Suppressor macrophage treated with lipopolysaccharide for 1 hour (primary cell): ENCODE measurements at regions not wholly inside any gene's neighbourhood (a gene's known extent, or its start where the extent isn't known, plus 50 kb on each side); places are given as distances from the start of the nearest gene placed in this dataset.
"Not testable (repeated sequence)": the region's sequence is repeated elsewhere in the genome, so short reads cannot be mapped to it uniquely, and the experiment has no call there.

Experiments
- DNase-seq, 3 donors: peaks; one replicate each; pipeline ENCODE4 v3.0.0-alpha.2; 2020 to 2022

GRCh38 chr6:11885159-11885558 lies 106.6 kb upstream of the ADTRP start:
- DNase-seq: no peak

- not testable (repeated sequence) for DNase-seq
These were observed 104.9 kb upstream of the ADTRP start for GRCh38 chr6:11883471-11883870.

- DNase-seq: not testable (repeated sequence)
These were observed 101.6 kb upstream of the ADTRP start for GRCh38 chr6:11880156-11880555.

GRCh38 chr6:11878735-11879134 lies 100.1 kb upstream of the ADTRP start:
- no peak for DNase-seq

DNA sequence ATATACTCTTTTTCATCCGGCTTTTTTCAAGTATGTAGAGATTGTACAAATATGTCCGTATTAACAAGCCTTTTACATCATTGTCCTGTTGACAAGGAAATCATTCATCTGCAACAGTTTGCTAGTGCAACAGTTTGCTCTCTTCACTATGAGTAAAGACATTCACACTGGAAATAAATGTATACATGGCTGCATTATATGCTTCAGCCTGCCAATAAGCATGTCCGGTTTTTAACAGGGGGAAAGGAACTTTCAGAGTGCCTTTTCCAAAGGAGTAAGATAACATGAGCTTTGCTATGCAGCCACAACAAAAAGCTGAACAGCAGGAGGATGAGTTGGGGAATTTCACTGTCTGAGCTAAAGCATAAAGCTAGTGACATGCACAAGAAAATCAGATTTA lies 99.4 kb upstream of the ADTRP start:
- DNase-seq: no peak

GRCh38 chr6:11876934-11877433 lies 98.4 kb upstream of the ADTRP start:
- DNase-seq: no peak

GRCh38 chr6:11875325-11876109 lies 96.9 kb upstream of the ADTRP start:
- no peak for DNase-seq

DNA sequence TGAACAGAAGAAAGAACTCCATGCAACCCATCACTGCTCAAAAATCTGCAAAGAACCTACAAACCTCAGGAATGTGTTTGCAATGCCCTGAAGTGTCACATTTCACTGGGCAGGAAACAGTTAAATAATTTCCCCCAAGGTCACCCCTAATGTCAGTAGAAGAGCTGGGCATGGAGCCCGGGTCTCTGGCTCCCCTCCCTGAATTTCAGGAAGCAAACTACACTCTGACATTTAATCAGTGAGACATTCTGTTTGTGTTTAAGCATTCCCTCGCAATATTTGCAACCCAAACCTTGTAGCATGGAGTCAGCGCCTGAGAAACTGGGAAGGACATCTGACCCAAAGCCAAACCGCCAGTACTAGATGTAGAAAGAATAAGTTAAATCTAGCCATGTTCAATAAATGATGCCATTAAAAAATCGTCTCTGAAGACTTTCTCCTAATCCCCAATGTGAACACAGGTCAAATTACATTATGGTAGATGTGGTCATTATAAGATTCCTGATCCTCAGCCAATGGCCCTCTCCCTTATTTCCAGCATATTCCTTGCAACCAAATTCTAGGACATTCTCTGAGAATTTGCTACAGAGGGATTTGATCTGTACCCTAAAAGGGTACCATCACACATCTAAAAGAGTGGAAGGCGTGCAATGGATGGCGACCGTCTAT lies 91.2 kb upstream of the ADTRP start:
- no peak for DNase-seq

DNA sequence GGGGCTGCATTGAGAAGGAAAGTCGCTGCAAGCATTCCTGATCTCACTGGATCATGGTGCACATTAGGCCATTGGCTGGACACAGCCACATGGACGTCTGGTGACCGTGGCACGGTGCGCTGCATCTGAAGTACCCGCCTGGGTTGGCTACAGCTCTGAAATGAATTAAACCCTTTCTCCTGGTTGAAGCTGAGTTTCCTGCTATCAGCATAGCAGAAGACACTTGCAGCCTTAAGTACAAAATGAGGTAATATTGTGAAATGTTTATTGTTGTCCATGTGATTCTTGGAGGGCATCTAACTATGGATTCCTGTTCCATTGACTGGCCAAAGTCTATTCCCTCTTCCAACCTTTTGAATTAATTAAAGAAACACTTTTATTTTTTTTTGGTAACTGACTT lies 89.8 kb upstream of the ADTRP start:
- no peak for DNase-seq

GRCh38 chr6:11865680-11866300 lies 87.2 kb upstream of the ADTRP start:
- no peak for DNase-seq

DNA sequence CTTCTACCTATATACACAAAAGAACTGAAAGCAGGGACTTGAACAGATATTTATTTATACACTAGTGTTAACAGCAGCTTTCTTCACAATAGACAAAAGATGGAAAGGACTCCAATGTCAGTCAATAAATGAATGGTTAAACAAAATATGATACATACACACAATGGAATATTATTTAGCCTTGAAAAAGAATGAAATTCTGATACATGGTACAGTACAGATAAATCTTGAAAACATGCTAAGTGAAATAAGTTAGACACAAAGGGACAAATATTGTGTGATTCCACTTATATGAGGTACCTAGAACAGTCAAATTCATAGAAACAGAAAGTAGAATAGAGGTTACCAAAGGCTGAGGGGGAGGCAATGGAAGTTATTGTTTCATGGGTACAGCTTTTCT lies 79.8 kb upstream of the ADTRP start:
- DNase-seq: no peak

DNA sequence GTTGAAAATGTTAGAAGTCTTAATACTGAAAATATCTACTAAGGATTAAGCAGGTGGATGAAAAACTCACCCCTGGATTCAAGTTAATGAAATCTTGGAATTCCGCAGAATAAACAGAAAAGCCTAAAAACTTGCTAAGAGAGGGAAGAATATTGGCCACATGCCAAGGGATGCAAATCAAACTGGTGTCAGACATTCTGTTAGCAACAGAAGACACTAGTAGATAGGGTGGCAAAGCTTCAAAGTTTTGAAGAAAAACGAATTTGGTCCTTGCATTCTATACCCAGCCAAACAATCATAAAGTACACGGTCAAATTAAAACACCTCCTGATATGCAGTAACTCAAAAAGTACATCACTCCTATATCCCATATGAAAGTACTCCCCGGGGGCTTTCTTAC lies 77.1 kb upstream of the ADTRP start:
- no peak for DNase-seq

DNA sequence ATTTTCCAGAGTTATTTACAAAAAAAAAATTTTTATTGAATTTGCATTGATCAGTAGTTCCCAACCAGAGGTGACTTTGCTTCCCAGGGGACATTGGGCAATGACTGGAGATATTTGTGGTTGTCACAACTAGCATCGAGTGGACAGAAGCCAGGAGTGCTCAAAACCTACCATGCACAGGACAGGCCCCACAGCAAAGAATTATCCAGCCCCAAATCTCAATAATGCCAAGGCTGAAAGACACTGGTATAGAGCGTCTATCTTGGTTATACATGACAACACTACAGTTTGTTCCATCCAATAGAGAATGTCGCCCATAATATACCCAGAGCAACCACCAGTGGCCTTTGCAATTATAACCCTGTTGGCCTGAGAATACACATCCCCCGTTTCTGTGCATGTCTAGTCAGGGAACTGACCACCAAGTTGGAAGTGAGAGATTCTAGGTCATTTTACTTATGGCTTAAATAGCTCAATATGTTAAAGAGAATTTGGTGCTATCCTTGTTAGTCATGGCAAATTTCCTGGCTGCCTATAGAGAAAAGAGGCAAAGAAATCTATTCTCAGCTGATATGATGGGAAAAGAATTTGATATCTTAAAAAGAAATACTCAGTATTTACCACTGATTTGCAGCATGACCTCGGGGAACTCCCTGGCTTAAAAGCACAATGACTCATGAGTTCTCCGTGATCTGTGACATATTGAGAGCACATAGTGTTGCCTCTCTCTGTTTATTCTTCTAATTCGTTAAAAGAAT lies 76.0 kb upstream of the ADTRP start:
- DNase-seq: peak; percentile 74 to 88 (median 83)

DNA sequence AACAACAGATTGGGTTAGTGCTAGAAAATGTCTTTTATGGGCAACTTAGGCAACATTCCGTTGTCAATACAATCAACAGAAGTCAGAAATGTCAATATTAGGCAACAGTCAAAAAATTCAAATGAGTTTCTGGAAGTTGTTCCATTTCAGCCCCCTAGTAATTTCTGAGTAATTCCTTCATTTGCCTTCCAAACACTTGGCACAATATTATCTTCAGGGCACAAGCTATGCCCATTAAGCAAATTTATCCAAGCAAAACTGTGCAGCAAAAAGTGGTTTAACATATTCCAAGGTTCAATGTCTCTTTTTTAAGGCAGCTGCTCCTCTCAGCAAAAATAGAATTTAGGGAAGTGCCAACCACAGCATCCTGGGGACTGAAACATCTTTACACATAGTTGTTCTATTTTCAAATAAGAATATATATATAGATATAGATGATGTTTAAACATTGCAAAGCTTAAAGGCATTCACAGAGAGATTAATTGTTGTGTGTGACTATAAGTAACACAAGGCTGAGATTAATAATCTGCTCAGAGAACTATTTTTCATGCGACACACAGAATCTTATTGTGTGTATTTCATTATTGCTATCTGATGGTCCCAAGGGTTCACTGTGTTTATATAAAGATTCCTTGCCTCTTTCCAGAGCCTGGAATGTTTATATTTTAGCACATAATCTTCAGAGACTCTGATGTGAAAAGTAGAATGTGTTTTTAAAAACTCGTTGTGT lies 75.2 kb upstream of the ADTRP start:
- peak; percentile 37 to 87 (median 67) for DNase-seq

DNA sequence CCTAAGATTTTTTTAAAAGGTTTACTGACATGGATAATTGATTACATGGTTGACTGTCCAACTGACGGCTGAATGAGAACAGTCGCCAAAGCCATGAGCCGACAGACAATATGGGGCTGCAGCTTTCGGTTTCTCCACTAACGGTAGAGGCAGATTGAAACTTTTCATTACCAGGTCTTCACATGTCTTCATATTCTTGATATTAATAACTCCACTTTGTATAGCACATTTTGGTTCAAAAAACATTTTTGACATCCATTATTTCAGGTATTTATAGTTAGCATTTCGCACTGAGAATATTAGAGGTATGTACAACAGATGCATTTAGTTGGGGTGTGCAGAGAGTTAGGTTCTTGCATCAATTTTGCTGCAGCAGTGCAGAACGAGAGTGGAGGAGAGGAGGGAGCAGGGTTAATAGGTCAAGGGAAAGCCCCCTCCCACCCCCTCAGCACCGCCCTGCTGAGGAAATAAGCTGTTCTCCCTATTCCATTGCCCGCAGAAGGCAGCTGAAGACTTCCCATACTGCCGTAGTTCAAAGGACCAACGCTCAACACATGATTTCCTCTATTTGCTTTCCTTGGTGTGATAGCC lies 73.6 kb upstream of the ADTRP start:
- DNase-seq: peak; percentile 58 to 73 (median 71)

GRCh38 chr6:11851387-11851786 lies 72.8 kb upstream of the ADTRP start:
- DNase-seq: peak; percentile 60 to 82 (median 62)

DNA sequence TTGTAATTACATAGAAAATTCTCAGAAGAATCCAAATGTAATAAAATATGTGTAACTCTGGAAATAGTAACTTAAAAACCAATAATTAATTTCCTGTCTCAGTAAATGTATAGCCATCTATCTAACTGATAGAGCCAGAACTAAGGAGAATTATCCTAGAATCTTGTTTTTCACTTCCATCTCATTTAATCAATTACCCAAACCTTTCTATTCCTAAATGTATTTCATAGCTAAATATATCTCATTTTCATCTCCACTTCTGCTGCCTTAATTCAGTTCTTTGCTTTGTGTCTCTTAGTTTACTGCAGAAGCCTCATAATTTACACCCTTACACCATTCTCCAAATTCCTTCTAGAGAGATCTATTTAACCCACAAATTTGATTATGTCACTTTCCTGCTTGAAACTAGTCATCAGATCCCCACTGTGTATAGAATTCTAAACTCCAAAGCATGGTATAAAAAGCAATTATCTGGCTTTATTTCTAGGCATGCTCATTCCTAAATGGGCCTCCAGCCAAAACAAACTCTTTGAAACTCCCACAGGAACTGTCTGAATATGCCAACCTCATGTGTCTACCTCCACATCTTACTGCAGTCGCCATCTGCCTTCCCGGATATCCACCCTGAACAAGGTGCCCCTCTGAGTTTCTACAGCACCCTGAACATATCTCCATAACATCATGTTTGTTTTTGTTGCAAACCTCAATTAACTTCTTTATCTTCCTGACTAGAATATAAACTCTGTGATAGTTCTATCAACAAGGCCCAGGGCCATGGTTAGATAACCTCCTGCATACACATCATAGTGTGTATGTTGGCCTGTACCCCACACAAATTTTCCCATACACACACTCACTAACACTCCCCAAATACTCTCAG lies 70.5 kb upstream of the ADTRP start:
- DNase-seq: no peak

- DNase-seq: no peak
These were observed 69.7 kb upstream of the ADTRP start for GRCh38 chr6:11848346-11848651.

GRCh38 chr6:11847515-11848345 lies 69.1 kb upstream of the ADTRP start:
- DNase-seq: no peak

DNA sequence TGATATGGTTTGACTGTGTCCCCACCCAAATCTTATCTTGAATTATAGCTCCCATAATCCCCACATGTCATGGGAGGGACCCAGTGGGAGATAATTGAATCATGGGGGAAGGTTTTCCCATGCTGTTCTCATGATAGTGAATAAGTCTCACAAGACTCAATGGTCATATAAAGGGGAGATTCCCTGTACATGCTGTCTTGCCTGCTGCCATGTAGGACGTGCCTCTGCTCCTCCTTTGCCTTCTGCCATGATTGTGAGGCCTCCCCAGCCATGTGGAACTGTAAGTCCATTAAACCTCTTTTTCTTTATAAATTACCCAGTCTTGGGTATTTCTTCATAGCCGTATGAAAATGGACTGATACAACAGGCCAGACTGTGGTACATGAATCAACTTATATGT lies 68.5 kb upstream of the ADTRP start:
- peak in 1 of 3 donors; percentile 24 for DNase-seq
